Stimulated activated CD4-positive, alpha-beta T cell treated with anti-CD3 and anti-CD28 coated beads, TNF-alpha, amount 100 ng/mL, for 24 hours (primary cell): ENCODE measurements at regions not wholly inside any gene's neighbourhood (a gene's known extent, or its start where the extent isn't known, plus 50 kb on each side); places are given as distances from the start of the nearest gene placed in this dataset.

Experiments
- DNase-seq, 3 experiments: peaks; one replicate each; pipeline ENCODE4 v3.0.0-alpha.2; 2020; ENCODE audit warnings: low read depth in 3 of 3

GRCh38 chr3:30167541-30168011 lies 438.8 kb upstream of the TGFBR2 start:
- no peak for DNase-seq

GRCh38 chr3:30169487-30169886 lies 436.9 kb upstream of the TGFBR2 start:
- DNase-seq = no peak

GRCh38 chr3:30170681-30171438 lies 435.5 kb upstream of the TGFBR2 start:
- no peak for DNase-seq

GRCh38 chr3:30174357-30174756 lies 432.0 kb upstream of the TGFBR2 start:
- no peak for DNase-seq

GRCh38 chr3:30180310-30181177 lies 425.9 kb upstream of the TGFBR2 start:
- DNase-seq = no peak

GRCh38 chr3:30181178-30181465 lies 425.3 kb upstream of the TGFBR2 start:
- DNase-seq = no peak

GRCh38 chr3:30181581-30181980 lies 424.8 kb upstream of the TGFBR2 start:
- no peak for DNase-seq

- DNase-seq = no peak
These were observed 423.0 kb upstream of the TGFBR2 start for GRCh38 chr3:30183421-30183820.

- no peak for DNase-seq
These were observed 422.1 kb upstream of the TGFBR2 start for GRCh38 chr3:30184091-30184810.

GRCh38 chr3:30185872-30186271 lies 420.5 kb upstream of the TGFBR2 start:
- no peak for DNase-seq

GRCh38 chr3:30186741-30187219 lies 419.6 kb upstream of the TGFBR2 start:
- DNase-seq = no peak

GRCh38 chr3:30187366-30187765 lies 419.0 kb upstream of the TGFBR2 start:
- no peak for DNase-seq

GRCh38 chr3:30188713-30189112 lies 417.7 kb upstream of the TGFBR2 start:
- no peak for DNase-seq

- DNase-seq = no peak
These were observed 416.5 kb upstream of the TGFBR2 start for GRCh38 chr3:30189900-30190299.

- no peak for DNase-seq
These were observed 412.8 kb upstream of the TGFBR2 start for GRCh38 chr3:30193625-30194044.

GRCh38 chr3:30195352-30195751 lies 411.0 kb upstream of the TGFBR2 start:
- no peak for DNase-seq

GRCh38 chr3:30198162-30198561 lies 408.2 kb upstream of the TGFBR2 start:
- no peak for DNase-seq

- peak; percentile 45 to 59 (median 55) for DNase-seq
These were observed 407.2 kb upstream of the TGFBR2 start for GRCh38 chr3:30199096-30199759.

- DNase-seq = no peak
These were observed 406.5 kb upstream of the TGFBR2 start for GRCh38 chr3:30199855-30200254.

GRCh38 chr3:30201715-30202114 lies 404.7 kb upstream of the TGFBR2 start:
- DNase-seq = no peak

GRCh38 chr3:30203301-30203700 lies 403.1 kb upstream of the TGFBR2 start:
- DNase-seq = no peak

GRCh38 chr3:30204126-30204525 lies 402.3 kb upstream of the TGFBR2 start:
- DNase-seq = no peak
